HG02798 (cell line): ENCODE measurements at regions not wholly inside any gene's neighbourhood (a gene's known extent, or its start where the extent isn't known, plus 50 kb on each side); places are given as distances from the start of the nearest gene placed in this dataset.

Experiments used
- ATAC-seq: cut with Tn5 transposase; IDR thresholded peaks from one replicate; pipeline ENCODE4 v1.9.1; 2021; ENCODE audit warnings: mild to moderate bottlenecking; ENCODE audit not compliant: unreplicated experiment, poor library complexity

DNA sequence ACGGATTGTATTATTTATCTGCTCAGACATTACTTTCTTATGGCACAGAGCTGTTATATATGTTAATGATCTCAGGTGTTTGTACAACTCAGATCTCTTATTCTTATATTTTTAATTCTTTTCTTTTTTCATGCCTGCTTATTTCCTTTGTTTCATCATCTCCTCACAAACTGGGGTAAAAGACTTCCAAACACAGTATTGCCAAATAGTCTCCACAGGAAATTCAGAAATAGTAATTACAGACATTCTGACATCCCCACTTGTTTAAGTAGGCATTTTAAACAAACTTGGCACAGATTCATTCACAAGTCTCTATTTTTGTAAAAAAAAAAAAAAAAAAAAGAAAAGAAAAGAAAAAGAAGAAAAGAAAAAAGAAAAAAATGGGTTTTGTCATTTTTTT, 129.7 kb upstream of the USP38 start:
- no peak for ATAC-seq

- no peak for ATAC-seq
Measured at GRCh38 chr4:143055997-143056396, 128.7 kb upstream of the USP38 start.

- no peak for ATAC-seq
Measured at GRCh38 chr4:143071351-143071750, 113.4 kb upstream of the USP38 start.

DNA sequence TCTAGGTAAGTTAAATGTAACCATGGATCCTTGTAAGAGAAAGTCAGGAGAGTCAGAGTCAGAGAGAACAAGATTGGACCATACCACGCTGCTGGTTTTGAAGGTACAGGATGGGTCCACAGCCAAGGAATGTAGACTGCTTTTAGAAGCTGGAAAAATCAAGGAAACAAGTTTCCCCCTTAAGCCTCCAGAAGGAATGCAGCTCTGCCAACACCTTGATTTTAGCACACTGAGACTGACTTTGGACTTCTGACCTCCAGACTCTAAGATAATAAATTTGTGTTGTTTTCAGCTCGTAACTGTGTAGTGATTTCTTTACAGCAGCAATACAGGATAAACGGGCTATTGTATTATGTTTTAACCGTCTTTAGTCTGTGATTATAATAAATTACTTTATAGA, 108.0 kb upstream of the USP38 start:
- no peak for ATAC-seq

- ATAC-seq = no peak
Measured at GRCh38 chr4:143082701-143083100, 102.0 kb upstream of the USP38 start.

DNA sequence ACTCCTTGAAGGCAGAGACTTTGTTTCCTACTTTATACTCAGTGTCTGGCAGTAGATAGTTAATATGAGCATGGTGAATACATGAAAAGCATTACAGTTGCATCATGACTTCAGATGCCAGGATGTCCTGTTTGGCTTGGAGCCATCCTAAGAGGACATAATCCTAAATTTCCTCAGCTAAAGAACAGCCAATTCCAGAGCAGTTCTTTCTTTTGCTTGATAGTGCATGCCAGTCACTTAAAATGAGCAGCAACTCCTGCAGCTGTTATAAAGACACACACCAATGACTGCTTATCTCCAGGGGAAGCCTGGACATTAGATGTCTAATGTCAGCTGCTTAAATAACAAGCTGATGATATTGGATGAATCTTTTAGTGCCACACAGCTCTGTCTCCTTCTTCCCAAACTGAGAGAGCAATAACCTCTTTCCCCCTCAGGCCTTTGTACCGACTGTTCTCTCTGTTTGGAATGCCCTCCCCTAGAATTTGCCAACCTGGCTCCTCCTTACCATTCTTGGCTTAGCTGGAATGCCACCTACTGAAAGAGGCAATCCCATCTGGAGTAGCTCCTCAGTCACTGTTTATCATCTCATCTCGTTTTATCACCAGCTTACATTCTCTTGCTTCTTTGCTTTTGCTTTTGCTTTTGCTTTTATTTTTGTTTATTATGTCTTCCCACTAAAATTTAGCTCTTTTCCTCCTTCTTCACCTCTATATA, 100.8 kb upstream of the USP38 start:
- ATAC-seq = no peak

DNA sequence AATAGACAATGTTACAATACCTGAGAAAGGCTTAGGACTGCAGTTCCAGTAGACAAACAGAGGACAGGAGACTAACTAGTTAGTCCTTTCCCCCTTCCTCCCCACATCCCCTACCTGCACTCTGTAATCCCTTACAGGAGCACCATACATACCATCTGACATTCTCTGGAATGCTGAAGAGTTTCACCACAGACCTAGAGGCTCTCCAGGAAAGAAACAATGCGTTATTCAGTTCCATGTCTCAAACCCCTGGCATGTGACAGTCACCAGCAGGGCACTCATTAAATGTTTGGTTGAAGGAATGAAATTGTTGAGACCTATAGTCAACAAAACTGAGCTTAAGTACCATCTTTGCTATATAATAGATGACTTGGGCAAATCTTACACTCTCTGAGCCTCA, 100.2 kb upstream of the USP38 start:
- no peak for ATAC-seq

- ATAC-seq = no peak
Measured at GRCh38 chr4:143085224-143085623, 99.5 kb upstream of the USP38 start.

DNA sequence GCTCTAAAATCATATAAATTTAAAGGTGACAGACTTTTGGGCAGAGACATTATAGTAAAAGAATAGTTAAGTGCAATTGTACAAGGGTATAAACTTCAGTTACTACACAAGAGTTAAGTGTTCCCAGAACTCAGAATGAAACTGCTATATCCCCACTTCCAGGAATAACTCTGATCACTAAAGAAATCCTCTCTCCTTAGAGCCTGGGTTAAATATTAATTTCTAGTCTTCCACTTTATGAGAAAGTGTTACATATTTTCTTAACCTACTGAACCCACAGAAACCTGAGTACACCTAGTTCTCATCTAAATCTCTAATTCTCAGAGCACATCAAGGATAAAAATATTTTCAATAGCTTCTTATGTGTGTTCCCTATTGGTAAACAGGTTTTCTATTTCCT, 99.1 kb upstream of the USP38 start:
- ATAC-seq = no peak

DNA sequence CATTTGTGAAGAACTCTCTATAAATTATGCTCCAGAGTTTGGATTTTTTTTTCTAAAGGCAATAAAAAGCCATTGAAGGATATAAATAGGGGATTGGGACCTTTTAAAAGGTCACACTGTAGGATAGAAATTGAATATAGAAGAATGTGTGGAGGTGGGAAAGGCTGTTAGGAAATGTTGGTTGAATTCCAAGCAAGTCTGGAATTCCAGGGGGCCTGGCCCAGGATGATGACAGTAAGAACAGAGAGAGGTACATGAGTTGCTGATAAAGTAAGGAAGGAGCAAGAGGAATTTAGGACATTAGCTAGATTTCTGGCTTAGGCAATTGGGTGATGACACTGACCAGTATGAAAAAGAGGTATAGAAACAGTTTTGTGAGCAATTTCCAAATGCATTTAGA, 95.4 kb upstream of the USP38 start:
- no peak for ATAC-seq

GRCh38 chr4:143089847-143090246, 94.9 kb upstream of the USP38 start:
- ATAC-seq = no peak

GRCh38 chr4:143091862-143092261, 92.9 kb upstream of the USP38 start:
- ATAC-seq = no peak

GRCh38 chr4:143095447-143095846, 89.3 kb upstream of the USP38 start:
- ATAC-seq = no peak

DNA sequence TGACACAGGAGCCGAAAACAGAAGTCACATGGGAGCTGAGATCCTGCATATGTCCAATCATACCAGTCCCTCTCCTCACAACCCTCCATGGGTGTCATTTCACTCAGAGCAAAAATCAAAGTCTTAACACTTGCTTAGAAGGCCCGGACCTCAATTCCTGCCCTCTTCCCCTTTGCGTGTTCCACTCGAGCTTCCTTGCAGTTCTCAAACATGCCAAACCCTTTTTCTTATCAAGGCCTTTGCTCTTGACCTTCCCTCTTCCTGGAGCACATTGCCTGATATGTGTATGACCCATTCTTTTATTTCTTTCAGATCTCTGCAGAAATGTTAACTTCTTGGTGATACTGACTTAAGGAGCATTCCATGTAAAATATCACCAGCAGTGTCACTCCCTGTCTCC, 87.0 kb upstream of the USP38 start:
- ATAC-seq = no peak

GRCh38 chr4:143099693-143100092, 85.0 kb upstream of the USP38 start:
- ATAC-seq = no peak

DNA sequence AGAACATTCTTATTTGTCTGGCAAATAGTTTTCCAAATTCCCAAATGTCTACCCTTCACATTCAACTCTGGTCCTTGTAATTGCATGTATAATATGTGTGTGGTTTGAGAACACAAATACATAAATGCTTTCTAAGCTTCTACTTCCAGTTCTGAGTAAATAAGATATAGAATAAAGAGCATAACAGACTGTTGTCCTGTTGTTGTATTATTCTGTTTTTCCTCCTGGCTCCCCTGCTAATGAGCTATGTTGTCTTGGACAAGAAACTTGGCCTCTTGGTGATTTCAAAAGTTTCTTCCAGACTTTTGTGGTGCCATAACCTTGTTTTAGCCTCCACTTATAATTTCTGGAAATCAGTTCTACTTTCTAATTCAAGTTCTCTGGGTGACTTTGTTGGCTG, 75.3 kb upstream of the USP38 start:
- ATAC-seq = no peak

- ATAC-seq = no peak
Measured at GRCh38 chr4:143118663-143119062, 66.1 kb upstream of the USP38 start.

DNA sequence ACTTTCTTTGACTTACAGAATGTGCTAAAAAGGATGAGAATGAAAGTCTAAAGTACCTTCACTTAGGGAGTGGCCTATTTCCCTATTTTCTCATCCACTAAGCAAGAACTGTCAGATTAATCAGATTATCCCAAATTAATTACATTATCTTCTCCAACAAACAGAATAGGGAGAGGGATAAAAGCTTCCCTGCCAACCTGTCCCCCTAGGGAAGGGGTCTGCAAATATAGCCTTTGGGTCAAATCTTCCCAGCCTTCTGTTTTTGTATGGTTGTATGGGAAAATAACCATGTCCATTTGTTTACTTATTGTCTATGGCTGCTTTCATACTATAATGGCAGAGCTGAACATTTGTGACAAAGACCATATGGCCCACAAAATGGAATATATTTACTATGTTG, 57.1 kb upstream of the USP38 start:
- no peak for ATAC-seq

- ATAC-seq = no peak
Measured at GRCh38 chr4:143133977-143134376, 50.7 kb upstream of the USP38 start.
